WTC11 (cell line): ENCODE measurements at regions not wholly inside any gene's neighbourhood (a gene's known extent, or its start where the extent isn't known, plus 50 kb on each side); places are given as distances from the start of the nearest gene placed in this dataset.

ENCODE experiments used
- ATAC-seq: fragments of 200-7000 bp; cut with Tn5 transposase; 2 replicates; pipeline ENCODE4 v1.10.0; 2021; ENCODE audit warnings: mild to moderate bottlenecking, moderate library complexity
- CTCF ChIA-PET: fragments of 300-600 bp; sonication (Branson Sonifier 250); formaldehyde crosslinking; loops from one replicate; lab custom pipeline; 2021; ENCODE audit warnings: antibody characterized with exemption; lab: Charles Lee
- POLR2A ChIA-PET: fragments of 350-600 bp; sonication (Branson Sonifier 250); formaldehyde crosslinking; loops from one replicate; lab custom pipeline; 2021; ENCODE audit warnings: antibody characterized with exemption; lab: Charles Lee
- DNase-seq: peaks from one replicate; pipeline ENCODE4 v3.0.0; 2021; ENCODE audit warnings: low spot score
- H3K27ac Mint-ChIP-seq: 2 replicates; pipeline ENCODE4 v1.8.0; 2021; ENCODE audit warnings: mixed read lengths
- H3K27me3 Mint-ChIP-seq: 2 replicates; pipeline ENCODE4 v1.8.0; 2021; ENCODE audit warnings: low read depth, mild to moderate bottlenecking, moderate library complexity, mixed read lengths
- H3K36me3 Mint-ChIP-seq: 2 replicates; pipeline ENCODE4 v1.8.0; 2021; ENCODE audit warnings: mixed read lengths
- H3K4me1 Mint-ChIP-seq: 2 replicates; pipeline ENCODE4 v1.8.0; 2022; ENCODE audit warnings: mixed read lengths
- H3K4me3 Mint-ChIP-seq: 2 replicates; pipeline ENCODE4 v1.8.0; 2021; ENCODE audit warnings: mild to moderate bottlenecking, moderate library complexity, mixed read lengths
- H3K9me3 Mint-ChIP-seq: 2 replicates; pipeline ENCODE4 v1.8.0; 2021; ENCODE audit warnings: mixed read lengths
- ARID4B ChIP-seq: sonication (generic); formaldehyde crosslinking; IDR thresholded peaks from 2 replicates; pipeline ENCODE4 v1.8.0; 2023; ENCODE audit warnings: missing genetic modification reagents, mild to moderate bottlenecking, borderline replicate concordance
- ELF4 ChIP-seq: sonication (generic); formaldehyde crosslinking; IDR thresholded peaks from 2 replicates; pipeline ENCODE4 v1.8.1; 2022; ENCODE audit warnings: low read depth, mild to moderate bottlenecking, moderate library complexity, missing genetic modification reagents
- KAT7 ChIP-seq: sonication (generic); formaldehyde crosslinking; IDR thresholded peaks from 2 replicates; pipeline ENCODE4 v1.8.1; 2023; ENCODE audit warnings: missing genetic modification reagents, mild to moderate bottlenecking, borderline replicate concordance
- MLX ChIP-seq: sonication (generic); formaldehyde crosslinking; IDR thresholded peaks from 2 replicates; pipeline ENCODE4 v1.8.1; 2023; ENCODE audit warnings: mild to moderate bottlenecking, missing genetic modification reagents, moderate library complexity
- NFYB ChIP-seq: sonication (generic); formaldehyde crosslinking; conservative IDR thresholded peaks from 2 replicates; pipeline ENCODE4 v1.8.0; 2022; ENCODE audit warnings: low read depth, missing genetic modification reagents
- SOX15 ChIP-seq: fragments of 250-450 bp; sonication (Bioruptor Pico); IDR thresholded peaks from 2 replicates; pipeline ENCODE4 v1.9.0; 2021; ENCODE audit warnings: mild to moderate bottlenecking
- SP1 ChIP-seq: sonication (generic); formaldehyde crosslinking; conservative IDR thresholded peaks from 2 replicates; pipeline ENCODE4 v1.8.1; 2022; ENCODE audit warnings: missing genetic modification reagents
- TCF7 ChIP-seq: sonication (generic); formaldehyde crosslinking; IDR thresholded peaks from 2 replicates; pipeline ENCODE4 v1.8.0; 2022; ENCODE audit warnings: mild to moderate bottlenecking, low read depth, missing genetic modification reagents, moderate library complexity
- USF1 ChIP-seq: sonication (generic); formaldehyde crosslinking; IDR thresholded peaks from 2 replicates; pipeline ENCODE4 v1.8.0; 2022; ENCODE audit warnings: mild to moderate bottlenecking, missing genetic modification reagents
- ZNF121 ChIP-seq: sonication (generic); formaldehyde crosslinking; IDR thresholded peaks from 2 replicates; pipeline ENCODE4 v1.8.0; 2023; ENCODE audit warnings: missing genetic modification reagents
- ZNF219 ChIP-seq: sonication (generic); formaldehyde crosslinking; IDR thresholded peaks from 2 replicates; pipeline ENCODE4 v1.8.0; 2023; ENCODE audit warnings: missing genetic modification reagents, mild to moderate bottlenecking, borderline replicate concordance
- ZNF232 ChIP-seq: sonication (generic); formaldehyde crosslinking; IDR thresholded peaks from 2 replicates; pipeline ENCODE4 v1.8.0; 2022; ENCODE audit warnings: mild to moderate bottlenecking, missing genetic modification reagents
- ZNF263 ChIP-seq: sonication (generic); formaldehyde crosslinking; IDR thresholded peaks from 2 replicates; pipeline ENCODE4 v1.8.1; 2022; ENCODE audit warnings: low read depth, mild to moderate bottlenecking, moderate library complexity, missing genetic modification reagents
- ZNF281 ChIP-seq: sonication (generic); formaldehyde crosslinking; IDR thresholded peaks from 2 replicates; pipeline ENCODE4 v1.8.0; 2023; ENCODE audit warnings: mild to moderate bottlenecking, missing genetic modification reagents
- ZNF396 ChIP-seq: fragments of 250-450 bp; sonication (Bioruptor Pico); IDR thresholded peaks from 2 replicates; pipeline ENCODE4 v1.8.0; 2021; ENCODE audit warnings: mild to moderate bottlenecking, moderate library complexity, borderline replicate concordance
- ZNF416 ChIP-seq: fragments of 250-450 bp; sonication (Bioruptor Pico); IDR thresholded peaks from 2 replicates; pipeline ENCODE4 v1.9.0; 2021; ENCODE audit warnings: mild to moderate bottlenecking, inconsistent platforms
- TF ChIP-seq, protein P1 (sequence below): fragments of 250-450 bp; sonication (Bioruptor Pico); IDR thresholded peaks from 2 replicates; pipeline ENCODE4 v1.9.0; 2021; ENCODE audit warnings: mild to moderate bottlenecking
- TF ChIP-seq, protein P2 (sequence below): sonication (generic); formaldehyde crosslinking; IDR thresholded peaks from 2 replicates; pipeline ENCODE4 v1.8.0; 2022; ENCODE audit warnings: mild to moderate bottlenecking, missing genetic modification reagents
- TF ChIP-seq, protein P3 (sequence below): sonication (generic); formaldehyde crosslinking; conservative IDR thresholded peaks from 2 replicates; pipeline ENCODE4 v1.8.1; 2022; ENCODE audit warnings: mild to moderate bottlenecking, missing genetic modification reagents
- TF ChIP-seq, protein P4 (sequence below): fragments of 250-450 bp; sonication (Bioruptor Pico); IDR thresholded peaks from 2 replicates; pipeline ENCODE4 v1.8.0; 2021; ENCODE audit warnings: mild to moderate bottlenecking

DNA sequence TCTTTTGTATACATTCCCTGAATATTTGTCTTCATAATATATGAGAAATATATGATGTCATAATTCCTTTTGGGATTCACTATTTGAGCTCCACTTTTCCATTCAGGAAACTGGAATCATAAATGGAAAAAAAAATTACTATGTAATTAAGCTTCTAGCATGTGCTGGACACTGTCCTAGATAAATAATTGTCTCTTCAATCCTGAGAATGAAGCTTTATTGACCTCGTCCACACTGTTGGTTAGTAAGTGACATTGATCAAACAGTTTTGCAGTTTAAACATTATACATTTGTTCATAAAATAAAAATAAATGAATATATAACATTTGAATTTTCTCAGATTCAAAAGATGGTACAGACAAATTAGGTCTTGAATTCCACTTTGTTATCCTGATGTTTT, 1691.2 kb downstream of the LRRC4C start:
- no peak for TF ChIP-seq ZNF396 (CRISPR knock-in tag)
- no peak for TF ChIP-seq ZNF121
- TF ChIP-seq, protein P1, sequence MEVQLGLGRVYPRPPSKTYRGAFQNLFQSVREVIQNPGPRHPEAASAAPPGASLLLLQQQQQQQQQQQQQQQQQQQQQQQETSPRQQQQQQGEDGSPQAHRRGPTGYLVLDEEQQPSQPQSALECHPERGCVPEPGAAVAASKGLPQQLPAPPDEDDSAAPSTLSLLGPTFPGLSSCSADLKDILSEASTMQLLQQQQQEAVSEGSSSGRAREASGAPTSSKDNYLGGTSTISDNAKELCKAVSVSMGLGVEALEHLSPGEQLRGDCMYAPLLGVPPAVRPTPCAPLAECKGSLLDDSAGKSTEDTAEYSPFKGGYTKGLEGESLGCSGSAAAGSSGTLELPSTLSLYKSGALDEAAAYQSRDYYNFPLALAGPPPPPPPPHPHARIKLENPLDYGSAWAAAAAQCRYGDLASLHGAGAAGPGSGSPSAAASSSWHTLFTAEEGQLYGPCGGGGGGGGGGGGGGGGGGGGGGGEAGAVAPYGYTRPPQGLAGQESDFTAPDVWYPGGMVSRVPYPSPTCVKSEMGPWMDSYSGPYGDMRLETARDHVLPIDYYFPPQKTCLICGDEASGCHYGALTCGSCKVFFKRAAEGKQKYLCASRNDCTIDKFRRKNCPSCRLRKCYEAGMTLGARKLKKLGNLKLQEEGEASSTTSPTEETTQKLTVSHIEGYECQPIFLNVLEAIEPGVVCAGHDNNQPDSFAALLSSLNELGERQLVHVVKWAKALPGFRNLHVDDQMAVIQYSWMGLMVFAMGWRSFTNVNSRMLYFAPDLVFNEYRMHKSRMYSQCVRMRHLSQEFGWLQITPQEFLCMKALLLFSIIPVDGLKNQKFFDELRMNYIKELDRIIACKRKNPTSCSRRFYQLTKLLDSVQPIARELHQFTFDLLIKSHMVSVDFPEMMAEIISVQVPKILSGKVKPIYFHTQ (CRISPR knock-in tag) = no peak
- TF ChIP-seq ZNF416 = no peak
- TF ChIP-seq, protein P2, sequence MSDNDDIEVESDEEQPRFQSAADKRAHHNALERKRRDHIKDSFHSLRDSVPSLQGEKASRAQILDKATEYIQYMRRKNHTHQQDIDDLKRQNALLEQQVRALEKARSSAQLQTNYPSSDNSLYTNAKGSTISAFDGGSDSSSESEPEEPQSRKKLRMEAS = no peak
- TF ChIP-seq ZNF263 (CRISPR knock-in tag) = no peak
- TF ChIP-seq, protein P3, sequence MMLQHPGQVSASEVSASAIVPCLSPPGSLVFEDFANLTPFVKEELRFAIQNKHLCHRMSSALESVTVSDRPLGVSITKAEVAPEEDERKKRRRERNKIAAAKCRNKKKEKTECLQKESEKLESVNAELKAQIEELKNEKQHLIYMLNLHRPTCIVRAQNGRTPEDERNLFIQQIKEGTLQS (CRISPR knock-in tag) = no peak
- TF ChIP-seq ARID4B = no peak
- Mint-ChIP-seq H3K36me3 (peaks cover 50% of the 10 kb centered on the region), H3K9me3 (peaks cover 67% of the 10 kb centered on the region), H3K4me1 (no peaks in the 10 kb centered on the region), H3K27me3 (no peaks in the 10 kb centered on the region; the same call in none of the 2 replicates), H3K27ac (no peak overlapping the region), H3K4me3 (no peak overlapping the region)
- ChIA-PET POLR2A (no interaction called here), CTCF (no interaction called here)
- DNase-seq (no peak), ATAC-seq (no peak)

DNA sequence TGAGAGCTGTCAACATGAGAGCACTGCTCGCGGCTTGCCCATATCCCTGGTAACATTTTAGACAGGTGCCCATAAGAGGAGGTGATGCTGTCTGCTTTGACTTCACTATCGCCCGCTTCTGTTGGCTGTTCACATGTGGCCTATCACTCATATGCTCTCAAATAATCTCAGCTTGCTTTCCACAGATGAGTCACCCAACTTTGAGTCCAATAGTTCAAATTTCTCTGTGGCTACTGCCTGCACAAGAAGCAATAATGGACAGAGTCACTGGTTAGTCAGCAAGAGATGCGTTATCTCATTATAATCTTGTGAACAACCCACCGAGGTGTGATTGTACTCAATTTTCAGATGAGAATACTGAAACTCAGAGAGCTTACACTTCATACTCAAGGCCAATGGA, 1714.1 kb downstream of the LRRC4C start:
- Mint-ChIP-seq H3K36me3 (peaks cover 44% of the 10 kb centered on the region), H3K4me3 (no peak overlapping the region), H3K4me1 (no peaks in the 10 kb centered on the region), H3K9me3 (peaks cover 55% of the 10 kb centered on the region), H3K27me3 (no peaks in the 10 kb centered on the region; the same call in 1 of the 2 replicates), H3K27ac (no peak overlapping the region)
- ChIA-PET CTCF (no interaction called here), POLR2A (no interaction called here)
- DNase-seq (no peak), ATAC-seq (no peak)
- TF ChIP-seq ZNF232 (CRISPR knock-in tag) = no peak
- TF ChIP-seq TCF7 (CRISPR knock-in tag) = no peak
- TF ChIP-seq USF1 = no peak
- TF ChIP-seq ZNF219 (CRISPR knock-in tag) = no peak
- TF ChIP-seq MLX = no peak

GRCh38 chr11:39741066-39741465, 1718.4 kb downstream of the LRRC4C start:
- Mint-ChIP-seq H3K9me3 (peaks cover 28% of the 10 kb centered on the region), H3K27me3 (no peaks in the 10 kb centered on the region; the same call in 1 of the 2 replicates), H3K27ac (no peak overlapping the region), H3K36me3 (peaks cover 27% of the 10 kb centered on the region), H3K4me3 (no peak overlapping the region), H3K4me1 (no peaks in the 10 kb centered on the region)
- TF ChIP-seq ELF4 = no peak
- TF ChIP-seq, protein P4, sequence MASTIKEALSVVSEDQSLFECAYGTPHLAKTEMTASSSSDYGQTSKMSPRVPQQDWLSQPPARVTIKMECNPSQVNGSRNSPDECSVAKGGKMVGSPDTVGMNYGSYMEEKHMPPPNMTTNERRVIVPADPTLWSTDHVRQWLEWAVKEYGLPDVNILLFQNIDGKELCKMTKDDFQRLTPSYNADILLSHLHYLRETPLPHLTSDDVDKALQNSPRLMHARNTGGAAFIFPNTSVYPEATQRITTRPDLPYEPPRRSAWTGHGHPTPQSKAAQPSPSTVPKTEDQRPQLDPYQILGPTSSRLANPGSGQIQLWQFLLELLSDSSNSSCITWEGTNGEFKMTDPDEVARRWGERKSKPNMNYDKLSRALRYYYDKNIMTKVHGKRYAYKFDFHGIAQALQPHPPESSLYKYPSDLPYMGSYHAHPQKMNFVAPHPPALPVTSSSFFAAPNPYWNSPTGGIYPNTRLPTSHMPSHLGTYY (CRISPR knock-in tag) = no peak
- TF ChIP-seq NFYB (CRISPR knock-in tag) = no peak
- no peak for TF ChIP-seq SP1
- TF ChIP-seq ZNF121 = no peak
- no peak for TF ChIP-seq TCF7 (CRISPR knock-in tag)
- TF ChIP-seq SOX15 (CRISPR knock-in tag) = no peak
- TF ChIP-seq ZNF281 (CRISPR knock-in tag) = no peak
- no peak for TF ChIP-seq KAT7
- DNase-seq (no peak), ATAC-seq (no peak)
- POLR2A ChIA-PET = no interaction called here
- CTCF ChIA-PET = no interaction called here
